ENCODE measurements at regions not wholly inside any gene's neighbourhood (a gene's known extent, or its start where the extent isn't known, plus 50 kb on each side); places are given as distances from the start of the nearest gene placed in this dataset.

DNA sequence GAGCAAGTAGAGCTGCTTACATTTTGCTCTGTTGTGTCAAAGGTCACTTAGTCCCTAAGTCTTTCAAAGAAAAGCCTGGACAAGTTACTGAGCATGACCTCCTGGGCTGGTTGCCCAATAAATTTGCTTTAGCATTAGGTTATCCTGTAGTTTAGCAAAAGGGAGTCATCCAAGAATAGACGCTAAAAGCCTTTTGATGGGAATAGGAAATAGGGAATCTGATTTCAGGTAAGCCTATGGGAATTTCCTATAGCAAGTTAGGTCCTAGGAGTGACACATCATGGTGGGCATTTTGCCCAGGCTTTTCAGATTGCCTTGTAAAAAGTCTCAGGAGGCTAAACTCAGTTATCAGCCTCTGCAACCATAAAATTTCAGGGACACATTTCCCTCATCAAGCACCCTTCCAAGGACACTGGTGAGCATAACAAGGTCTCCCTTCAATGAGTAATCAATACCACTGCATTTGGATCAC is 67.6 kb upstream of the RANBP3L start:
- no peak for TF ChIP-seq POLR2AphosphoS5 (IDR thresholded peaks at IDR 0.05; ENCODE audit: low read depth, low read length)
- TF ChIP-seq, protein P1, sequence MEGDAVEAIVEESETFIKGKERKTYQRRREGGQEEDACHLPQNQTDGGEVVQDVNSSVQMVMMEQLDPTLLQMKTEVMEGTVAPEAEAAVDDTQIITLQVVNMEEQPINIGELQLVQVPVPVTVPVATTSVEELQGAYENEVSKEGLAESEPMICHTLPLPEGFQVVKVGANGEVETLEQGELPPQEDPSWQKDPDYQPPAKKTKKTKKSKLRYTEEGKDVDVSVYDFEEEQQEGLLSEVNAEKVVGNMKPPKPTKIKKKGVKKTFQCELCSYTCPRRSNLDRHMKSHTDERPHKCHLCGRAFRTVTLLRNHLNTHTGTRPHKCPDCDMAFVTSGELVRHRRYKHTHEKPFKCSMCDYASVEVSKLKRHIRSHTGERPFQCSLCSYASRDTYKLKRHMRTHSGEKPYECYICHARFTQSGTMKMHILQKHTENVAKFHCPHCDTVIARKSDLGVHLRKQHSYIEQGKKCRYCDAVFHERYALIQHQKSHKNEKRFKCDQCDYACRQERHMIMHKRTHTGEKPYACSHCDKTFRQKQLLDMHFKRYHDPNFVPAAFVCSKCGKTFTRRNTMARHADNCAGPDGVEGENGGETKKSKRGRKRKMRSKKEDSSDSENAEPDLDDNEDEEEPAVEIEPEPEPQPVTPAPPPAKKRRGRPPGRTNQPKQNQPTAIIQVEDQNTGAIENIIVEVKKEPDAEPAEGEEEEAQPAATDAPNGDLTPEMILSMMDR (IDR thresholded peaks at IDR 0.05 in 2 of 3, conservative IDR thresholded peaks at IDR 0.05 in 1 of 3; ENCODE audit: borderline replicate concordance in 1 of 3, insufficient read depth in 1 of 3, low read depth in 2 of 3, low read length in 2 of 3) = no peak
- TF ChIP-seq SIN3A (IDR thresholded peaks at IDR 0.05; ENCODE audit: low read depth) = no peak
- TF ChIP-seq, protein P2, sequence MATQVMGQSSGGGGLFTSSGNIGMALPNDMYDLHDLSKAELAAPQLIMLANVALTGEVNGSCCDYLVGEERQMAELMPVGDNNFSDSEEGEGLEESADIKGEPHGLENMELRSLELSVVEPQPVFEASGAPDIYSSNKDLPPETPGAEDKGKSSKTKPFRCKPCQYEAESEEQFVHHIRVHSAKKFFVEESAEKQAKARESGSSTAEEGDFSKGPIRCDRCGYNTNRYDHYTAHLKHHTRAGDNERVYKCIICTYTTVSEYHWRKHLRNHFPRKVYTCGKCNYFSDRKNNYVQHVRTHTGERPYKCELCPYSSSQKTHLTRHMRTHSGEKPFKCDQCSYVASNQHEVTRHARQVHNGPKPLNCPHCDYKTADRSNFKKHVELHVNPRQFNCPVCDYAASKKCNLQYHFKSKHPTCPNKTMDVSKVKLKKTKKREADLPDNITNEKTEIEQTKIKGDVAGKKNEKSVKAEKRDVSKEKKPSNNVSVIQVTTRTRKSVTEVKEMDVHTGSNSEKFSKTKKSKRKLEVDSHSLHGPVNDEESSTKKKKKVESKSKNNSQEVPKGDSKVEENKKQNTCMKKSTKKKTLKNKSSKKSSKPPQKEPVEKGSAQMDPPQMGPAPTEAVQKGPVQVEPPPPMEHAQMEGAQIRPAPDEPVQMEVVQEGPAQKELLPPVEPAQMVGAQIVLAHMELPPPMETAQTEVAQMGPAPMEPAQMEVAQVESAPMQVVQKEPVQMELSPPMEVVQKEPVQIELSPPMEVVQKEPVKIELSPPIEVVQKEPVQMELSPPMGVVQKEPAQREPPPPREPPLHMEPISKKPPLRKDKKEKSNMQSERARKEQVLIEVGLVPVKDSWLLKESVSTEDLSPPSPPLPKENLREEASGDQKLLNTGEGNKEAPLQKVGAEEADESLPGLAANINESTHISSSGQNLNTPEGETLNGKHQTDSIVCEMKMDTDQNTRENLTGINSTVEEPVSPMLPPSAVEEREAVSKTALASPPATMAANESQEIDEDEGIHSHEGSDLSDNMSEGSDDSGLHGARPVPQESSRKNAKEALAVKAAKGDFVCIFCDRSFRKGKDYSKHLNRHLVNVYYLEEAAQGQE (IDR thresholded peaks at IDR 0.05; ENCODE audit: low read depth) = no peak

Measured in HCT116 (cell line).